GM12878 (cell line): ENCODE measurements at regions not wholly inside any gene's neighbourhood (a gene's known extent, or its start where the extent isn't known, plus 50 kb on each side); places are given as distances from the start of the nearest gene placed in this dataset.

Experiments used
- ATAC-seq: fragments of 200-7000 bp; cut with Tn5 transposase; 3 replicates; pipeline ENCODE4 v1.9.1; 2020; ENCODE audit warnings: mild to moderate bottlenecking, moderate library complexity
- BruUV-seq: library from RNA; stranded (reverse); fragments of 400-500 nt; replicated peaks from 2 replicates; lab custom pipeline; 2021; lab: Mats Ljungman, UMichigan
- CTCF ChIA-PET: fragments of 300-600 bp; sonication (Branson Sonifier 250); formaldehyde crosslinking; extraction: SDS; loops from one replicate; lab custom pipeline; 2021; ENCODE audit warnings: inconsistent platforms; lab: Yijun Ruan, JAX
- POLR2A ChIA-PET: fragments of 350-600 bp; formaldehyde crosslinking; extraction: SDS; loops from one replicate; lab custom pipeline; 2021; ENCODE audit warnings: inconsistent platforms; lab: Charles Lee
- RAD21 ChIA-PET: fragments of 300-600 bp; sonication (Branson Sonifier 250); formaldehyde crosslinking; loops from one replicate; lab custom pipeline; 2023; ENCODE audit warnings: antibody characterized with exemption; ENCODE audit not compliant: unreplicated experiment; lab: Charles Lee
- SMC1A ChIA-PET: fragments of 300-600 bp; sonication (Branson Sonifier 250); formaldehyde crosslinking; loops from one replicate; lab custom pipeline; 2023; ENCODE audit not compliant: unreplicated experiment, uncharacterized antibody; lab: Charles Lee
- DNase-seq: peaks from one replicate; pipeline ENCODE4 v3.0.0-alpha.2; 2011; ENCODE audit warnings: low read depth, low spot score
- FAIRE-seq: peaks from 3 replicates; lab custom pipeline; 2011; peaks lifted over from hg19 to GRCh38; lab: Jason Lieb, UNC
- H2AFZ ChIP-seq: 2 replicates; pipeline ENCODE4 v1.6.0; 2011; ENCODE audit warnings: low read depth, low read length, control low read depth; ENCODE audit not compliant: control insufficient read depth
- H3K27ac ChIP-seq: 2 replicates; pipeline ENCODE4 v1.5.1; 2011; ENCODE audit warnings: control low read depth; ENCODE audit not compliant: control insufficient read depth, insufficient read depth
- H3K27me3 ChIP-seq, 2 experiments: replicated peaks in 1 of 2; 2 replicates each; pipeline versions ENCODE4 v1.6.0 to v1.6.1; 2011; ENCODE audit warnings: low read length in 1 of 2; ENCODE audit not compliant: control insufficient read depth in 2 of 2, insufficient read depth in 2 of 2
- H3K36me3 ChIP-seq, 2 experiments: 2 replicates each; pipeline ENCODE4 v1.5.1; 2011; ENCODE audit warnings: low read length in 1 of 2; ENCODE audit not compliant: control insufficient read depth in 2 of 2, insufficient read depth in 2 of 2
- H3K4me1 ChIP-seq: 2 replicates; pipeline ENCODE4 v1.6.1; 2011; ENCODE audit warnings: mild to moderate bottlenecking, low read length, moderate library complexity, mixed read lengths; ENCODE audit not compliant: control insufficient read depth, insufficient read depth
- H3K4me2 ChIP-seq: 2 replicates; pipeline ENCODE4 v1.6.0; 2011; ENCODE audit warnings: control low read depth; ENCODE audit not compliant: control insufficient read depth, insufficient read depth
- H3K4me3 ChIP-seq: fragments of 200-600 bp; sonication (generic); 2 replicates; pipeline ENCODE4 v1.5.1; 2016
- H3K79me2 ChIP-seq: 2 replicates; pipeline ENCODE4 v1.6.0; 2011; ENCODE audit warnings: low read length; ENCODE audit not compliant: control insufficient read depth, insufficient read depth
- H3K9ac ChIP-seq: 2 replicates; pipeline ENCODE4 v1.8.0; 2011; ENCODE audit warnings: low read length, control low read depth, mixed read lengths; ENCODE audit not compliant: control insufficient read depth, insufficient read depth
- H3K9me3 ChIP-seq: replicated peaks from 3 replicates; pipeline ENCODE4 v1.5.1; 2011; ENCODE audit warnings: mild to moderate bottlenecking, low read length; ENCODE audit not compliant: control insufficient read depth, insufficient read depth
- H4K20me1 ChIP-seq: 2 replicates; pipeline ENCODE4 v1.6.0; 2011; ENCODE audit not compliant: control insufficient read depth, insufficient read depth
- CHD2 ChIP-seq: IDR thresholded peaks from 2 replicates; pipeline ENCODE4 v1.6.1; 2011; ENCODE audit warnings: low read depth, low read length, improper control_type of control experiment, borderline replicate concordance
- GATAD2B ChIP-seq: fragments of 450-650 bp; conservative IDR thresholded peaks from 2 replicates; pipeline ENCODE4 v1.6.1; 2017; ENCODE audit warnings: low read depth, mild to moderate bottlenecking, moderate library complexity
- HDGF ChIP-seq: fragments of 450-650 bp; IDR thresholded peaks from 2 replicates; pipeline ENCODE4 v1.6.1; 2016; ENCODE audit warnings: antibody characterized with exemption
- RELA ChIP-seq: fragments of 450-650 bp; IDR thresholded peaks from 2 replicates; pipeline ENCODE4 v1.8.0; 2014; ENCODE audit warnings: borderline replicate concordance; ENCODE audit not compliant: partially characterized antibody
- SP1 ChIP-seq: IDR thresholded peaks from one replicate; pipeline ENCODE4 v1.6.1; 2011; ENCODE audit warnings: low read depth, low read length
- YBX1 ChIP-seq: fragments of 450-650 bp; IDR thresholded peaks from 2 replicates; pipeline ENCODE4 v1.6.1; 2016; ENCODE audit warnings: antibody characterized with exemption
- YY1 ChIP-seq: IDR thresholded peaks from 2 replicates; pipeline ENCODE4 v1.6.1; 2011; ENCODE audit warnings: low read depth, mild to moderate bottlenecking, low read length
- WGBS: methylation state at CpG from one replicate; pipeline ENCODE4 v1.1.6; 2016; ENCODE audit warnings: low lambda C conversion rate; ENCODE audit not compliant: insufficient replicate concordance, insufficient coverage; ENCODE audit errors: missing lambda C conversion rate; 5-methylcytosine and 5-hydroxymethylcytosine counted together
- in situ Hi-C: fragments of 300-500 bp; cut with MboI; formaldehyde crosslinking; loops from 9 replicates; pipeline ENCODE4 v1.14.3; 2018; ENCODE audit warnings: mixed read lengths
- intact Hi-C: fragments of 100-400 bp; cut with micrococcal nuclease; formaldehyde crosslinking; loops from one replicate; pipeline ENCODE4 v1.14.2; 2022; ENCODE audit not compliant: unreplicated experiment
- TF ChIP-seq, protein P1 (sequence below): fragments of 450-650 bp; formaldehyde crosslinking; IDR thresholded peaks from 2 replicates; pipeline ENCODE4 v1.4.0; 2020; ENCODE audit warnings: mild to moderate bottlenecking, moderate library complexity
- TF ChIP-seq, protein P2 (sequence below): fragments of 450-650 bp; IDR thresholded peaks from 2 replicates; pipeline ENCODE4 v1.6.1; 2018; ENCODE audit warnings: mild to moderate bottlenecking, low read depth, moderate library complexity; ENCODE audit not compliant: partially characterized antibody

GRCh38 chr1:38394303-38394702, 347.7 kb upstream of the POU3F1 start:
- no peaks in the 10 kb centered on the region for H4K20me1 ChIP-seq
- ChIA-PET SMC1A (interaction anchor here (0.8 kb wide), 1 partner anchor 147 kb away, joined by 3 read pairs; no protein-coding TSS in a partner anchor), RAD21 (no interaction called here), CTCF (interaction anchor here (2.3 kb wide), 1 partner anchor 9 kb away, joined by 7 read pairs; no protein-coding TSS in a partner anchor), POLR2A (no interaction called here)
- no peaks in the 10 kb centered on the region for H3K27me3 ChIP-seq
- no peak overlapping the region for H3K9ac ChIP-seq
- no peak overlapping the region for H2AFZ ChIP-seq
- in situ Hi-C loops, result no loop called here
- intact Hi-C loops, result no loop called here
- DNase-seq (no peak), ATAC-seq (no peak), FAIRE-seq (no peak)
- no peak for TF ChIP-seq CHD2
- H3K36me3 ChIP-seq, result no peaks in the 10 kb centered on the region
- no peak overlapping the region for H3K4me2 ChIP-seq
- no peaks in the 10 kb centered on the region; the same call in 2 of the 3 replicates for H3K9me3 ChIP-seq
- no peaks in the 10 kb centered on the region for H3K4me1 ChIP-seq
- no peak overlapping the region for H3K4me3 ChIP-seq
- BruUV-seq, result no TSS peak
- H3K27ac ChIP-seq, result no peak overlapping the region
- no peaks in the 10 kb centered on the region for H3K79me2 ChIP-seq

GRCh38 chr1:38392861-38393260, 346.3 kb upstream of the POU3F1 start:
- POLR2A ChIA-PET, result no interaction called here
- CTCF ChIA-PET, result no interaction called here
- Histone ChIP-seq H3K9me3 (no peaks in the 10 kb centered on the region; the same call in 2 of the 3 replicates), H3K27ac (no peak overlapping the region), H4K20me1 (no peaks in the 10 kb centered on the region), H2AFZ (no peak overlapping the region), H3K9ac (no peak overlapping the region), H3K79me2 (no peaks in the 10 kb centered on the region), H3K4me1 (no peaks in the 10 kb centered on the region), H3K4me3 (no peak overlapping the region), H3K27me3 (no peaks in the 10 kb centered on the region), H3K4me2 (no peak overlapping the region)
- WGBS, result 70% methylated on average over 2 of the region's 2 CpGs
- FAIRE-seq, result no peak
- intact Hi-C loops (no loop called here), in situ Hi-C loops (no loop called here)
- no peak for ATAC-seq
- RAD21 ChIA-PET, result interaction anchor here (0.6 kb wide), 1 partner anchor 59 kb away, joined by 3 read pairs; no protein-coding TSS in a partner anchor
- BruUV-seq, result no TSS peak
- SMC1A ChIA-PET, result interaction anchor here (0.6 to 1.4 kb wide), 2 partner anchors 68 to 224 kb away, joined by 3 read pairs; no protein-coding TSS in a partner anchor
- DNase-seq, result no peak
- TF ChIP-seq YBX1, result no peak
- TF ChIP-seq HDGF, result no peak
- no peak for TF ChIP-seq SP1
- no peak for TF ChIP-seq RELA
- TF ChIP-seq, protein P1, sequence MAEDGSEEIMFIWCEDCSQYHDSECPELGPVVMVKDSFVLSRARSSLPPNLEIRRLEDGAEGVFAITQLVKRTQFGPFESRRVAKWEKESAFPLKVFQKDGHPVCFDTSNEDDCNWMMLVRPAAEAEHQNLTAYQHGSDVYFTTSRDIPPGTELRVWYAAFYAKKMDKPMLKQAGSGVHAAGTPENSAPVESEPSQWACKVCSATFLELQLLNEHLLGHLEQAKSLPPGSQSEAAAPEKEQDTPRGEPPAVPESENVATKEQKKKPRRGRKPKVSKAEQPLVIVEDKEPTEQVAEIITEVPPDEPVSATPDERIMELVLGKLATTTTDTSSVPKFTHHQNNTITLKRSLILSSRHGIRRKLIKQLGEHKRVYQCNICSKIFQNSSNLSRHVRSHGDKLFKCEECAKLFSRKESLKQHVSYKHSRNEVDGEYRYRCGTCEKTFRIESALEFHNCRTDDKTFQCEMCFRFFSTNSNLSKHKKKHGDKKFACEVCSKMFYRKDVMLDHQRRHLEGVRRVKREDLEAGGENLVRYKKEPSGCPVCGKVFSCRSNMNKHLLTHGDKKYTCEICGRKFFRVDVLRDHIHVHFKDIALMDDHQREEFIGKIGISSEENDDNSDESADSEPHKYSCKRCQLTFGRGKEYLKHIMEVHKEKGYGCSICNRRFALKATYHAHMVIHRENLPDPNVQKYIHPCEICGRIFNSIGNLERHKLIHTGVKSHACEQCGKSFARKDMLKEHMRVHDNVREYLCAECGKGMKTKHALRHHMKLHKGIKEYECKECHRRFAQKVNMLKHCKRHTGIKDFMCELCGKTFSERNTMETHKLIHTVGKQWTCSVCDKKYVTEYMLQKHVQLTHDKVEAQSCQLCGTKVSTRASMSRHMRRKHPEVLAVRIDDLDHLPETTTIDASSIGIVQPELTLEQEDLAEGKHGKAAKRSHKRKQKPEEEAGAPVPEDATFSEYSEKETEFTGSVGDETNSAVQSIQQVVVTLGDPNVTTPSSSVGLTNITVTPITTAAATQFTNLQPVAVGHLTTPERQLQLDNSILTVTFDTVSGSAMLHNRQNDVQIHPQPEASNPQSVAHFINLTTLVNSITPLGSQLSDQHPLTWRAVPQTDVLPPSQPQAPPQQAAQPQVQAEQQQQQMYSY (CRISPR knock-in tag), result no peak
- no peak for TF ChIP-seq YY1
- TF ChIP-seq, protein P2, sequence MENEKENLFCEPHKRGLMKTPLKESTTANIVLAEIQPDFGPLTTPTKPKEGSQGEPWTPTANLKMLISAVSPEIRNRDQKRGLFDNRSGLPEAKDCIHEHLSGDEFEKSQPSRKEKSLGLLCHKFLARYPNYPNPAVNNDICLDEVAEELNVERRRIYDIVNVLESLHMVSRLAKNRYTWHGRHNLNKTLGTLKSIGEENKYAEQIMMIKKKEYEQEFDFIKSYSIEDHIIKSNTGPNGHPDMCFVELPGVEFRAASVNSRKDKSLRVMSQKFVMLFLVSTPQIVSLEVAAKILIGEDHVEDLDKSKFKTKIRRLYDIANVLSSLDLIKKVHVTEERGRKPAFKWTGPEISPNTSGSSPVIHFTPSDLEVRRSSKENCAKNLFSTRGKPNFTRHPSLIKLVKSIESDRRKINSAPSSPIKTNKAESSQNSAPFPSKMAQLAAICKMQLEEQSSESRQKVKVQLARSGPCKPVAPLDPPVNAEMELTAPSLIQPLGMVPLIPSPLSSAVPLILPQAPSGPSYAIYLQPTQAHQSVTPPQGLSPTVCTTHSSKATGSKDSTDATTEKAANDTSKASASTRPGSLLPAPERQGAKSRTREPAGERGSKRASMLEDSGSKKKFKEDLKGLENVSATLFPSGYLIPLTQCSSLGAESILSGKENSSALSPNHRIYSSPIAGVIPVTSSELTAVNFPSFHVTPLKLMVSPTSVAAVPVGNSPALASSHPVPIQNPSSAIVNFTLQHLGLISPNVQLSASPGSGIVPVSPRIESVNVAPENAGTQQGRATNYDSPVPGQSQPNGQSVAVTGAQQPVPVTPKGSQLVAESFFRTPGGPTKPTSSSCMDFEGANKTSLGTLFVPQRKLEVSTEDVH, result no peak
- no peak for TF ChIP-seq GATAD2B
- TF ChIP-seq, all 136 proteins: peak for 0
- H3K36me3 ChIP-seq, result no peaks in the 10 kb centered on the region
